OCI-LY7 (cell line): ENCODE measurements at regions not wholly inside any gene's neighbourhood (a gene's known extent, or its start where the extent isn't known, plus 50 kb on each side); places are given as distances from the start of the nearest gene placed in this dataset.

Source experiments
- BruUV-seq: library from RNA; stranded (reverse); fragments of 400-500 nt; replicated peaks from 2 replicates; lab custom pipeline; 2021; lab: Mats Ljungman, UMichigan
- CTCF ChIA-PET: fragments of 300-600 bp; sonication (Branson Sonifier 250); formaldehyde crosslinking; loops from one replicate; lab custom pipeline; 2022; ENCODE audit warnings: antibody characterized with exemption; ENCODE audit not compliant: unreplicated experiment; lab: Charles Lee
- POLR2A ChIA-PET: fragments of 300-600 bp; sonication (Branson Sonifier 250); formaldehyde crosslinking; loops from one replicate; lab custom pipeline; 2022; ENCODE audit warnings: antibody characterized with exemption; lab: Charles Lee
- DNase-seq: peaks from one replicate; pipeline ENCODE4 v3.0.0-alpha.2; 2015; ENCODE audit warnings: low spot score
- H2AFZ ChIP-seq: fragments of 200-600 bp; sonication (generic), shearing (Covaris generic); 2 replicates; pipeline ENCODE4 v1.6.1; 2014; ENCODE audit warnings: mild to moderate bottlenecking, antibody characterized with exemption, low read length, moderate library complexity
- H3K27ac ChIP-seq: fragments of 200-600 bp; sonication (generic); 2 replicates; pipeline ENCODE4 v1.5.1; 2014; ENCODE audit warnings: mixed run types, low read depth, mild to moderate bottlenecking, moderate library complexity, low read length, inconsistent platforms; ENCODE audit not compliant: poor library complexity, severe bottlenecking
- H3K36me3 ChIP-seq: fragments of 200-600 bp; sonication (generic); 2 replicates; pipeline ENCODE4 v1.6.1; 2014; ENCODE audit warnings: mild to moderate bottlenecking, antibody characterized with exemption, low read length, moderate library complexity, mixed read lengths; ENCODE audit not compliant: insufficient read depth
- H3K4me1 ChIP-seq: fragments of 200-600 bp; sonication (generic); 2 replicates; pipeline ENCODE4 v1.5.1; 2014; ENCODE audit warnings: mild to moderate bottlenecking, low read length; ENCODE audit not compliant: insufficient read depth, poor library complexity, severe bottlenecking
- H3K4me2 ChIP-seq: fragments of 200-600 bp; sonication (generic); 2 replicates; pipeline ENCODE4 v1.6.1; 2014; ENCODE audit warnings: mild to moderate bottlenecking, low read length
- H3K4me3 ChIP-seq: fragments of 200-600 bp; sonication (generic); 2 replicates; pipeline ENCODE4 v1.5.1; 2014; ENCODE audit warnings: mild to moderate bottlenecking, low read depth, low read length; ENCODE audit not compliant: poor library complexity, severe bottlenecking
- H3K79me2 ChIP-seq: fragments of 200-600 bp; sonication (generic); 2 replicates; pipeline ENCODE4 v1.6.1; 2016; ENCODE audit warnings: low read depth, mild to moderate bottlenecking, low read length, moderate library complexity, mixed read lengths; ENCODE audit not compliant: insufficient read depth
- H3K9me2 ChIP-seq: fragments of 200-600 bp; sonication (generic); 2 replicates; pipeline ENCODE4 v1.6.1; 2016; ENCODE audit warnings: mild to moderate bottlenecking, low read length, mixed read lengths; ENCODE audit not compliant: insufficient read depth
- H3K9me3 ChIP-seq: fragments of 200-600 bp; sonication (generic); 2 replicates; pipeline ENCODE4 v1.6.1; 2014; ENCODE audit warnings: mild to moderate bottlenecking, mixed run types, low read length, mixed read lengths
- H4K20me1 ChIP-seq: fragments of 200-600 bp; sonication (generic); 2 replicates; pipeline ENCODE4 v1.6.1; 2014; ENCODE audit warnings: mild to moderate bottlenecking, antibody characterized with exemption, low read length, moderate library complexity, mixed read lengths; ENCODE audit not compliant: insufficient read depth
- CTCF ChIP-seq: fragments of 200-600 bp; sonication (generic); conservative IDR thresholded peaks from 2 replicates; pipeline ENCODE4 v1.5.1; 2014; ENCODE audit warnings: mild to moderate bottlenecking, antibody characterized with exemption, low read length, moderate library complexity, mixed read lengths
- EZH2phosphoT487 ChIP-seq: fragments of 200-600 bp; sonication (generic); IDR thresholded peaks from 2 replicates; pipeline ENCODE4 v1.6.1; 2018; ENCODE audit warnings: low read depth, borderline replicate concordance, mild to moderate bottlenecking, mixed run types, antibody characterized with exemption, low read length, moderate library complexity, mixed read lengths
- intact Hi-C: fragments of 100-400 bp; cut with micrococcal nuclease; formaldehyde crosslinking; loops from one replicate; pipeline ENCODE4 v1.10.0; 2022; ENCODE audit not compliant: unreplicated experiment

DNA sequence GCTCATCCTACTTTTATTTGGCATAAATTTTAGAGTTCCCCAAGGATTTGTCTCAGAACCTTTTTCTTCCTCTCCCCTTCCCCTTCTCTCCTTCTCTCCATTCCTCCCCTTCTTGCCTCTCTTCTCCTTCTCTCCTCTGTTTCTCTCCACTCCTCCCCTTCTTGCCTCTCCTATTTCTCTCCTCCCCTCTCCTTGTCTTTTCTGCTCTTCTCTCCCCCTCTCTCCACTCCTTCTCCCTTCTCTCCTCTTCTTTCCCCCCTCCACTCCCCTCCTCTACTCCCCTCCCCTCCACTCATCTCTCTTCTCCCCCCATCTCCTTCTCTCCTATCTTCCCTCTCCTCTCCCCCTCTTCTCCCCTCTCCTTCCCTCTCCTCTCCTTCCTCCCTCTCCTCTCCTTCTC, 142.7 kb downstream of the CCDC71L start:
- no peaks in the 10 kb centered on the region for H3K9me3 ChIP-seq
- no peak overlapping the region for H3K27ac ChIP-seq
- ChIA-PET CTCF (no interaction called here), POLR2A (no interaction called here)
- intact Hi-C loops: no loop called here
- DNase-seq: no peak
- H2AFZ ChIP-seq: no peak overlapping the region
- H3K79me2 ChIP-seq: no peaks in the 10 kb centered on the region
- no peaks in the 10 kb centered on the region for H4K20me1 ChIP-seq
- TF ChIP-seq EZH2phosphoT487 (no peak), CTCF (no peak)
- no peak overlapping the region for H3K4me2 ChIP-seq
- BruUV-seq: no TSS peak
- no peak overlapping the region for H3K4me3 ChIP-seq
- no peaks in the 10 kb centered on the region for H3K36me3 ChIP-seq
- H3K4me1 ChIP-seq: no peaks in the 10 kb centered on the region
- no peaks in the 10 kb centered on the region for H3K9me2 ChIP-seq

GRCh38 chr7:106517508-106517907, 143.4 kb downstream of the CCDC71L start:
- TF ChIP-seq CTCF (no peak), EZH2phosphoT487 (no peak)
- BruUV-seq: no TSS peak
- no peaks in the 10 kb centered on the region for H4K20me1 ChIP-seq
- ChIA-PET CTCF (no interaction called here), POLR2A (no interaction called here)
- intact Hi-C loops: no loop called here
- no peak for DNase-seq
- H3K4me1 ChIP-seq: no peaks in the 10 kb centered on the region
- H2AFZ ChIP-seq: no peak overlapping the region
- H3K27ac ChIP-seq: no peak overlapping the region
- no peak overlapping the region for H3K4me2 ChIP-seq
- no peak overlapping the region for H3K4me3 ChIP-seq
- no peaks in the 10 kb centered on the region for H3K9me2 ChIP-seq
- H3K36me3 ChIP-seq: no peaks in the 10 kb centered on the region
- H3K79me2 ChIP-seq: no peaks in the 10 kb centered on the region
- H3K9me3 ChIP-seq: no peaks in the 10 kb centered on the region

- H4K20me1 ChIP-seq: no peaks in the 10 kb centered on the region
- H3K79me2 ChIP-seq: no peaks in the 10 kb centered on the region
- no peaks in the 10 kb centered on the region for H3K9me3 ChIP-seq
- H3K27ac ChIP-seq: no peak overlapping the region
- intact Hi-C loops: no loop called here
- TF ChIP-seq EZH2phosphoT487: no peak
- no peak for TF ChIP-seq CTCF
- H3K4me3 ChIP-seq: no peak overlapping the region
- ChIA-PET CTCF (no interaction called here), POLR2A (interaction anchor here (0.6 to 1.2 kb wide), 4 partner anchors 10 to 240 kb away, joined by 3 to 4 read pairs (median 3); no protein-coding TSS in a partner anchor)
- H3K4me1 ChIP-seq: no peaks in the 10 kb centered on the region
- no TSS peak for BruUV-seq
- no peak overlapping the region for H2AFZ ChIP-seq
- no peaks in the 10 kb centered on the region for H3K36me3 ChIP-seq
- no peak overlapping the region for H3K4me2 ChIP-seq
- no peak for DNase-seq
- H3K9me2 ChIP-seq: no peaks in the 10 kb centered on the region
Measured at GRCh38 chr7:106515321-106515720, 145.6 kb downstream of the CCDC71L start.
